Stomach (tissue), 8 donors: ENCODE measurements at regions not wholly inside any gene's neighbourhood (a gene's known extent, or its start where the extent isn't known, plus 50 kb on each side); places are given as distances from the start of the nearest gene placed in this dataset.

Experiments used
- DNase-seq, 2 donors: peaks; one replicate each; pipeline versions ENCODE4 v3.0.0 to v3.0.0-alpha.2; 2013 to 2019
- H3K27ac ChIP-seq, 5 donors: fragments of 200-600 bp in 4 of 5; sonication (generic) in 4 of 5; one replicate each; pipeline ENCODE4 v1.5.1; 2013 to 2019; ENCODE audit warnings: mild to moderate bottlenecking in 1 of 5, moderate library complexity in 1 of 5
- H3K27me3 ChIP-seq, 3 donors: fragments of 200-600 bp; sonication (generic); one replicate each; pipeline ENCODE4 v1.5.1; 2017 to 2019; ENCODE audit warnings: mixed run types in 1 of 3
- H3K36me3 ChIP-seq, 4 donors: fragments of 200-600 bp; sonication (generic); 1 replicate in 3 of 4; 2 replicates in 1 of 4; pipeline ENCODE4 v1.5.1; 2016 to 2019
- H3K4me1 ChIP-seq, 4 donors: fragments of 200-600 bp; sonication (generic); one replicate each; pipeline ENCODE4 v1.5.1; 2016 to 2019
- H3K4me3 ChIP-seq, 4 donors: fragments of 200-600 bp; sonication (generic) in 3 of 4; one replicate each; pipeline ENCODE4 v1.5.1; 2016 to 2019; ENCODE audit warnings: mild to moderate bottlenecking in 1 of 4
- H3K9me3 ChIP-seq, 4 donors: fragments of 200-600 bp; sonication (generic); one replicate each; pipeline ENCODE4 v1.5.1; 2016 to 2019
- CTCF ChIP-seq, 7 experiments: fragments of 450-650 bp in 4 of 7; fragments of 200-600 bp in 3 of 7; sonication (generic) in 3 of 7; IDR thresholded peaks; one replicate each; pipeline ENCODE4 v1.5.1; 2016 to 2019; ENCODE audit warnings: antibody characterized with exemption in 7 of 7, control low read depth in 2 of 7, mild to moderate bottlenecking in 1 of 7
- EP300 ChIP-seq: sonication (generic); formaldehyde crosslinking; IDR thresholded peaks from one replicate; pipeline ENCODE4 v1.6.1; 2017; ENCODE audit warnings: antibody characterized with exemption
- POLR2A ChIP-seq, 4 donors: fragments of 450-650 bp; IDR thresholded peaks; one replicate each; pipeline ENCODE4 v1.6.1; 2016; ENCODE audit warnings: antibody characterized with exemption in 4 of 4, control low read depth in 2 of 4, mild to moderate bottlenecking in 1 of 4, moderate library complexity in 1 of 4
- POLR2AphosphoS5 ChIP-seq, 3 donors: sonication (generic); formaldehyde crosslinking; IDR thresholded peaks; one replicate each; pipeline ENCODE4 v1.6.1; 2016; ENCODE audit warnings: antibody characterized with exemption in 3 of 3
- WGBS, 5 donors: extraction: QIAGEN DNeasy Blood & Tissue Kit in 3 of 5; methylation state at CpG; one replicate each; pipeline versions ENCODE4 v1.1.5 to v1.1.7; 2013 to 2018; 5-methylcytosine and 5-hydroxymethylcytosine counted together
- intact Hi-C: fragments of 100-400 bp; cut with DNase I; formaldehyde crosslinking; loops from one replicate; pipeline ENCODE4 v1.15.1; 2023; ENCODE audit warnings: low total_unique reads
- donor health status: healthy with polysubstance abuse.
- donor health status: Bipolar disorder and iron deficiency.
- donor health status: healthy.

- Histone ChIP-seq H3K27me3 (no peaks in the 10 kb centered on the region), H3K9me3 (peaks cover 0 to 16% (median 12%) of the 10 kb centered on the region in 4 donors), H3K4me3 (no peak overlapping the region), H3K27ac (no peak overlapping the region), H3K36me3 (no peaks in the 10 kb centered on the region), H3K4me1 (peaks cover 0 to 9% (median 5%) of the 10 kb centered on the region in 4 donors)
- TF ChIP-seq CTCF (IDR thresholded peaks at IDR 0.05) (no peak), POLR2A (IDR thresholded peaks at IDR 0.05) (no peak), POLR2AphosphoS5 (IDR thresholded peaks at IDR 0.05) (no peak), EP300 (no peak)
- intact Hi-C loops = no loop called here
- 95 to 100% (median 97%) methylated on average over 2 of the region's 2 CpGs for WGBS, 5 donors
- DNase-seq = no peak
These were observed 169.0 kb upstream of the PITX1 start for GRCh38 chr5:135203019-135203418.

GRCh38 chr5:135199919-135200318 is 165.9 kb upstream of the PITX1 start:
- Histone ChIP-seq H3K36me3 (no peaks in the 10 kb centered on the region), H3K4me3 (no peak overlapping the region), H3K27ac (no peak overlapping the region), H3K9me3 (peaks cover 0 to 16% (median 12%) of the 10 kb centered on the region in 4 donors), H3K27me3 (peaks cover 0 to 4% (median 0%) of the 10 kb centered on the region in 3 donors), H3K4me1 (peaks cover 0 to 6% (median 3%) of the 10 kb centered on the region in 4 donors)
- intact Hi-C loops = loop anchor here (10.0 kb wide), 2 partner anchors 135 to 165 kb away; partner anchors contain the start of gene PITX1
- DNase-seq = no peak
- WGBS, 5 donors = 75 to 88% (median 79%) methylated on average over 1 of the region's 1 CpG
- TF ChIP-seq POLR2AphosphoS5 (IDR thresholded peaks at IDR 0.05) (no peak), CTCF (IDR thresholded peaks at IDR 0.05) (no peak), POLR2A (IDR thresholded peaks at IDR 0.05) (no peak), EP300 (no peak)

DNA sequence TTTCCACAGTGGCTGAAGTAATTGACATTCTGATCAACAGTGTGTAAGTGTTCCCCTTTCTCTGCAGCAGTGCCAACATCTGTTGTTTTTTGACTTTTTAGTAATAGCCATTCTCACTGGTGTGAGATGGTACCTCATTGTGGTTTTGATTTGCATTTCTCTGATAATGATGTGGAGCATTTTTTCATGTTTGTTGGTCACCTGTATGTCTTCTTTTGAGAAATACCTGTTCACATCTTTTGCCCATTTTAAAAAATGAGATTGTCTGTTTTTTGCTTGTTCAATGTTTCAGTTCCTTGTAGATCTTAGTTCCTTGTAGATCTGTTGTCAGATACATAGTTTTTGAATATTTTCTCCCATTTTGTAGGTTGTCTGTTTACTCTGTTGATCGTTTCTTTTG is 162.5 kb upstream of the PITX1 start:
- no peak for DNase-seq
- Histone ChIP-seq H3K36me3 (no peaks in the 10 kb centered on the region), H3K27me3 (peaks cover 0 to 28% (median 0%) of the 10 kb centered on the region in 3 donors), H3K9me3 (no peaks in the 10 kb centered on the region), H3K4me1 (peaks cover 3 to 34% (median 17%) of the 10 kb centered on the region in 4 donors), H3K27ac (no peak overlapping the region), H3K4me3 (no peak overlapping the region)
- WGBS, 5 donors = 39 to 89% (median 63%) methylated on average over 1 of the region's 1 CpG
- intact Hi-C loops = loop anchor here (10.0 kb wide), 2 partner anchors 138 to 162 kb away; partner anchors contain the start of gene PITX1
- TF ChIP-seq POLR2A (IDR thresholded peaks at IDR 0.05) (no peak), POLR2AphosphoS5 (IDR thresholded peaks at IDR 0.05) (no peak), CTCF (IDR thresholded peaks at IDR 0.05) (no peak), EP300 (no peak)

GRCh38 chr5:135195270-135195608 is 161.2 kb upstream of the PITX1 start:
- WGBS, 5 donors = 31 to 69% (median 49%) methylated on average over 3 of the region's 3 CpGs
- intact Hi-C loops = loop anchor here (10.0 kb wide), 2 partner anchors 140 to 160 kb away; partner anchors contain the start of gene PITX1

More at GRCh38 chr5:135195270-135195608, 161.2 kb upstream of the PITX1 start:
- TF ChIP-seq POLR2AphosphoS5 (IDR thresholded peaks at IDR 0.05) = no peak
- TF ChIP-seq CTCF (IDR thresholded peaks at IDR 0.05) = no peak
- TF ChIP-seq POLR2A (IDR thresholded peaks at IDR 0.05) = no peak
- TF ChIP-seq EP300 = no peak
- peak in 1 of 2 donors; percentile 6 for DNase-seq
- Histone ChIP-seq H3K36me3 (no peaks in the 10 kb centered on the region), H3K4me1 (peaks cover 10 to 41% (median 25%) of the 10 kb centered on the region in 4 donors), H3K27ac (peak overlapping the region in 4 of 5 donors; percentile 21 to 87 (median 74)), H3K27me3 (peaks cover 0 to 40% (median 4%) of the 10 kb centered on the region in 3 donors), H3K4me3 (no peak overlapping the region), H3K9me3 (no peaks in the 10 kb centered on the region)
